H1 (cell line): ENCODE measurements at regions not wholly inside any gene's neighbourhood (a gene's known extent, or its start where the extent isn't known, plus 50 kb on each side); places are given as distances from the start of the nearest gene placed in this dataset.

Source experiments
- BCL11A ChIP-seq, 2 experiments: IDR thresholded peaks; one replicate each; pipeline ENCODE4 v1.6.1; 2011; ENCODE audit warnings: low read depth in 2 of 2, low read length in 2 of 2, mild to moderate bottlenecking in 2 of 2
- CEBPB ChIP-seq: IDR thresholded peaks from 2 replicates; pipeline ENCODE4 v1.6.1; 2012; ENCODE audit warnings: low read depth, low read length
- HDAC2 ChIP-seq, 2 experiments: fragments of 300-600 bp in 1 of 2; sonication (generic) in 1 of 2; IDR thresholded peaks; 2 replicates each; pipeline ENCODE4 v1.6.1; 2011 to 2012; ENCODE audit warnings: low read depth in 2 of 2, low read length in 2 of 2, mild to moderate bottlenecking in 2 of 2, moderate library complexity in 2 of 2, borderline replicate concordance in 1 of 2, inconsistent platforms in 1 of 2
- KDM5A ChIP-seq: fragments of 200-600 bp; IDR thresholded peaks from 2 replicates; pipeline ENCODE4 v1.7.1; 2012; ENCODE audit warnings: mild to moderate bottlenecking, low read length, inconsistent platforms, mixed read lengths
- POLR2AphosphoS5 ChIP-seq: IDR thresholded peaks from 2 replicates; pipeline ENCODE4 v1.6.1; 2011; ENCODE audit warnings: low read depth, low read length
- SAP30 ChIP-seq: fragments of 300-600 bp; sonication (generic); IDR thresholded peaks from 2 replicates; pipeline ENCODE4 v1.7.1; 2012; ENCODE audit warnings: low read length, moderate library complexity, mild to moderate bottlenecking, inconsistent platforms; ENCODE audit not compliant: insufficient read depth, insufficient replicate concordance
- SIN3A ChIP-seq, 2 experiments: IDR thresholded peaks in 1 of 2; conservative IDR thresholded peaks in 1 of 2; 2 replicates each; pipeline ENCODE4 v1.6.1; 2011 to 2012; ENCODE audit warnings: low read length in 2 of 2, improper control_type of control experiment in 1 of 2, low read depth in 1 of 2, mild to moderate bottlenecking in 1 of 2

DNA sequence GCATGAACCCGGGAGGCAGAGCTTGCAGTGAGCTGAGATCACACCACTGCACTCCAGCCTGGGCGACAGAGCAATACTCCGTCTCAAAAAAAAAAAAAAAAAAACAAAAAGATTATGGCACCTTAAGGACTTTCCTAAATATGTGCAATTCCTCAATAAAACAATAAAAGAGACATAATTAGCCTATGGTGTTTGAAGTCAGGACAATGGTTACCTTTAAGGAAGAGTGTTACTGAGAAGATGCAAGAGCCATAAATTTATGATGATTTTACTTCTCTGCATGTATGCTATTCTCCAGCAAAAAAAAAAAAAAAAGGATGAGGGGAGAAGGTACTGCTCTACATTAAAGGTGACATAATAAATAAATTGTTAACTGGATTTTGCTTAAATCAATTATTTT, 208.2 kb upstream of the STK17B start (continued):
- no peak for TF ChIP-seq SAP30
- TF ChIP-seq BCL11A (IDR thresholded peaks at IDR 0.05; ENCODE audit: low read depth in 2 of 2, low read length in 2 of 2), result no peak
- no peak for TF ChIP-seq HDAC2 (IDR thresholded peaks at IDR 0.05; ENCODE audit: borderline replicate concordance in 1 of 2, low read depth in 2 of 2, low read length in 2 of 2)
- TF ChIP-seq SIN3A (conservative IDR thresholded peaks at IDR 0.05 in 1 of 2, IDR thresholded peaks at IDR 0.05 in 1 of 2; ENCODE audit: low read depth in 1 of 2, low read length in 2 of 2), result no peak
- TF ChIP-seq CEBPB, result no peak
- TF ChIP-seq POLR2AphosphoS5, result no peak
- no peak for TF ChIP-seq KDM5A
